HG02973 (cell line): ENCODE measurements at regions not wholly inside any gene's neighbourhood (a gene's known extent, or its start where the extent isn't known, plus 50 kb on each side); places are given as distances from the start of the nearest gene placed in this dataset.
"Not testable (repeated sequence)": the region's sequence is repeated elsewhere in the genome, so short reads cannot be mapped to it uniquely, and the experiment has no call there.

Experiments
- ATAC-seq: cut with Tn5 transposase; IDR thresholded peaks from one replicate; pipeline ENCODE4 v1.9.1; 2021; ENCODE audit warnings: moderate library complexity; ENCODE audit not compliant: unreplicated experiment

DNA sequence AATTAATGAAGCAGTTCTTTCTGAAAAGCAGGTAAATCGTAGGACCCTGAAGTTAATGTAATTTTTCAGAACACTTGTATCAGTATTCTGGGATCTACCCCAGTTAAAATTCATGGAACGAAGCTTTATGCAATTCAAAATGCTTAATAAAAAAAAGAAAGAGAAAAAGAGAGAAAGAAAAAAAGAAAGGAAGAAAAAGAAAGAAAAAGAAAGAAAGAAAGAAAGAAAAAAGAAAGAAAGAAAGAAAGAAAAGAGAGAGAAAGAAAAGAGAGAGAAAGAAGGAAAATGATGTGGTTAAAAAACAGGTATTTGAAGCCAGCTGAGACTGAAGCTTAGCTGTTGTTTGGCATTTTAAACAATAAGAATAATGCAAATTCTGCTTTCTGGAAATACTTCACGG is 427.4 kb upstream of the AKR1E2 start:
- no peak for ATAC-seq

DNA sequence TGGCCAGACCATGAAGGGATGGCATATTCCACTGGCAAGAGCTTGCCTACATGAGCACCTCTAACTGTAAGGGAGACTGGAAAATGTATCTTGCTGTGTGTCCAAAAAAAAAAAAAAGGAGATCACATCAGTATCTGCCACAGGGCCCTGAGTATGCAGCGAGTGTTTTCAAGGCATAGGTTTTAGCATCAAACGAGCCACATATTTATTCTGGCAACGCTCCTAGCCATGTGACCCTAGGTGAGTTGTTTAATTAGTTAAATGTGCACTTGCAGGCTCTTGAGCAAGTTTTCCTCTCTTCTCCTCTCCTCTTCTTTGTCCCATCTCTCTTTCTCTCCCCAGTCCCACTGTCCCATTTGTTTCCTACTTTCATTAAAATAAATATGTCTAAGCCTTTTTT is 428.7 kb upstream of the AKR1E2 start:
- ATAC-seq = no peak

GRCh38 chr10:4396401-4397283 is 429.4 kb upstream of the AKR1E2 start:
- ATAC-seq = no peak

- ATAC-seq = no peak
These were observed 430.3 kb upstream of the AKR1E2 start for GRCh38 chr10:4395731-4396130.

DNA sequence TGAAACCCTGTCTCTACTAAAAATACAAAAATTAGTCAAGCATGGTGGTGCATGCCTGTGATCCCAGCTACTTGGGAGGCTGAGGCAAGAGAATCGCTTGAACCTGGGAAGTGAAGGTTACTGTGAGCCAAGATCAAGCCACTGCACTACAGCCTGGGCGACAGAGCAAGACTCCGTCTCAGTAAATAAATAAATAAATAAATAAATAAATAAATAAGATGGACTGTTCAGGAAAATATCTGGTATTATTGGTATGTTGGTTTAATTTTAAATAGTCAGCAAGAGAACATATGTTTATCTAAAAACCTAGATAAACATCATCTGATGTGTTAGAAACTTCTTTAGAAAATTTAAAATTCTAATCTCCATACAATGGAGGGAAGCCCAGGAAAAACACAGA is 431.6 kb upstream of the AKR1E2 start:
- not testable (repeated sequence) for ATAC-seq

DNA sequence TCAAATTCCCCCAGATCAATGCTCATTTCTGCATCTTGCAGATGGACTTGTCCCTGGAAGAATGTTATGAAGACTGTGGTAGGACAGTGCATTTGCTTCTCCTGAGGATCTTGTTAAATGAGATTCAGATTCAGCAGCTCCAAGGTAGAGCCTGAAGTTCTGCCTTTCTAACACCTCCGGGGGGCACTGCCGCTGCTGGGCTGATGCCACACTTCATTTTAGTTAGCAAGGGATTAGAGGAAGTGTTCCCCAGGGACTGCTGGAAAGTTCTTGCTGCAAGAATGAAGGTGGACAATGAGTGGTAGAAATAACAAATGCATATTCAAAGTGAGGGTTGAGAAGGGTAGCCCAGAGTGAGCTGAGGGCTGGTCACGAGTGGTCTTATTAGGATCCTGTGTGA is 434.3 kb upstream of the AKR1E2 start:
- no peak for ATAC-seq

GRCh38 chr10:4390219-4390618 is 435.8 kb upstream of the AKR1E2 start:
- ATAC-seq = no peak

DNA sequence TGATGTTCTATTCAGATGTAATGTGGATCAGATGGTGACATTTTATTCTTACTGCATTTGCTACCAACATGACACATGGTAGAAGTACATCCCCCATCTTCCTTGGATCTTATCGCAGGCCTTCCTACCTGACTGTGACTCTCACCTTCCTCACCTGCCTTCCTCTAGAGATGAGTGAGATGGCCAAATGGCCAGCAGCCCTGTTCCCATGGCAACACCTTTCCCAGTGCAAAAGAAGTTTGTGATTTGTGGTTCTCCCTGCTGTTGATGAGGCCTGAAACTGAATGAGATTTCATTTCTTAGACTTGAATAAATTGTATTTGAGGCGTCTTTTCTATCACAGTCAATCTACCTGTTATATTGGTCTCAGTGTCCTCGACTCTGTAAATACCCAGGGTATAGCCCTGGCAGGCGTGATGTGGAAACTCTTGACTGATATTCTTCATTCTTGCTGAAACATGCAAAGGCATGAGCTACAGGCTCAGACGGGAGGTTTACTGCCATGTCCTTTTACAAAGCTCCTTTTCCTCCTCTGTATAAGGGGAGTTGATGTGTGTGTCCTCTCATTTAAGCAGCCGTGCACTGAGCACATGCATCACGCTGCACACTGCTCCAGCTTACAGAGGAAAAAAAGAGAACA is 440.7 kb upstream of the AKR1E2 start:
- no peak for ATAC-seq

DNA sequence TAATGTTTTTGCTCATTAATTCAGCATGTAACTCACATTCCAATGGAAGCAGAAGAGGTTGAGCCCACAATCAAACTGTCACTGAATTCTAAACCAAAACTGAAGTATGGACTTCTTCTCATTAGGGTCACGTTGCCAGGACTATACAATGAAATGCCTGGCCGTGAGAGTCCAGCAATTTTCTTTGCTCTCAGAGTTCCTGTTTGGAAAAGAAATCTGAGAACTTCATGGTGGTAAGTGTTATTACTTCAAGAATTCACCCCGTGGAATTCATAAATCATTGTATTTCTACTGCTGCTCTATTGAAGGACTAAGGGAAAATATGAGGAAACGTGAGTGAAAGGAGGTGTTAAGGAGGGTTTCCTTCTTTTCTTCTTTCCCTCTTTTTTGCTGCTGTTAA is 441.8 kb upstream of the AKR1E2 start:
- ATAC-seq = no peak

DNA sequence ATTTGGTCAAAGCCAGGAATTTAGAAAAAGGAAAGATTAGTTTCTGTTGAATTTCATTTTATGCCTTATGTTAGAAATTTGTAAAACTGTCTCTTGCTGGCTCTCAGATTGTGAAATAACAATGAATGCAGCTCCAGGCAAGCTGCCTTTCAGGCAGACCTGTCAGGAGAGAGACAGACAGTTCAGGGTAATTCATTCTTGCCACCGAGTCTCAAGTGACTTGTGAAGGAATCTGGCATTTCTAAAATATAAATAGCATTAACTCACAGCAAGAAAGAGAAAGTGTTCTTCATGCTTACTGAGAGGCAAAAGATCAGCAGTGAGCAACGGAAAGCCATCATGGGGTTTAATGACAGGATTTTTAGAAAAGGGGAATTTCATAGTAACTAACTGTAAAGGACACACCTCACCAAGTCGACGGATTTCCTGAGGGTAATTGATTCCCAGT is 442.3 kb upstream of the AKR1E2 start:
- no peak for ATAC-seq

DNA sequence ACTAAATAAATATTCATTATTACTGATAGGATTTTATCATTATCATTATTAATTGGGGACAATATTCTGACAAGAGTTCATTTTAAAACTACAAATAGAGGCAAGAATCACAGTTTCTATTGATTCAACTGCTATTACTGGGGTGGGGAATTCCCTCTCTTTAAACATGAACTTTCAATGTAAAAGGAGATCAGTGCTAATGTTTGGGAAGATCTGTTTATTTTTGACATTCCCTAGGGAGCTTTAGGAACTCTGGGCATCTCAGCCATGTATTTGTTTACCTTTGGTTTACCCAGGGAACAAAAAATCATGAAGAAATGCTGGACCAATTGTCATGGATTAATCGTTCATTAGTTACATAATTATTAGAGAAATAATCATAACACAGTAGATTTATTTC is 443.2 kb upstream of the AKR1E2 start:
- ATAC-seq = no peak

- no peak for ATAC-seq
These were observed 452.4 kb upstream of the AKR1E2 start for GRCh38 chr10:4373612-4374011.

DNA sequence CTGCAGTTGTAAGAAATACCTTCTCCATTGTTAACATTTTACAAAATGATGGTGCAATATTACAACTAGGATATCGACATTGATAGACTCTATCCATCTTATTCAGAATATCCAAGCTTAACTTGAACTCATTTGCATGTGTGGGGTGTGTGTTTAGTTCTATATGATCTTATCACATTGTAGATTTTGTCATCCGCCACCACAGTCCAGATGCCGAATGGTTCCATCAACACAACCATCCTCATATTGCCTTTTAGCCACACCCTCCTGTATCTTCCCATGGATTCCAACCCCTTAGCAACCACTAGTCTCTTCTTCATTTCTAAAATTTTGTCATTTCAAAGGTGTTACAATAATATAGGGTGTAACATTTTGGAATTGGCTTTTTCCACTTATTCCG is 452.9 kb upstream of the AKR1E2 start:
- no peak for ATAC-seq

GRCh38 chr10:4372601-4373000 is 453.4 kb upstream of the AKR1E2 start:
- no peak for ATAC-seq

- no peak for ATAC-seq
These were observed 454.2 kb upstream of the AKR1E2 start for GRCh38 chr10:4371691-4372295.

DNA sequence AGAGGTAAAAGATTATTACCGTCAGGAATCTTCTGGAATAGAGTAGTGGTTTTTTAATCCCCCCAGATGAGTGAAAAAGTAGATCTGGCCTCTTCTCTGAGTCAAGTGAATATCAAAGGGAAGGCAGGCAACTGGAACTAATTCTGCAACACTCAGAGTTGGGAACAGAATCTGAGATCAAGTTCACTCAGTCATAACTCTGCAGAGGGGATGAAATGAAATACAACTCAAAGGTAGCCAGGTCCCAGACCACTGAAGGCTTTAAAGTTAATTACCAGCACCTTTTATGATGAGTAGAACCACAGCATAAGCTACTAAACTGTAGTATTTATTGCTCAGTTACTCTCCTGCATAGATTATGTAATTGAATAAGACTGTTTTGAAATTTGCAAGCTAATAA is 455.6 kb upstream of the AKR1E2 start:
- no peak for ATAC-seq

DNA sequence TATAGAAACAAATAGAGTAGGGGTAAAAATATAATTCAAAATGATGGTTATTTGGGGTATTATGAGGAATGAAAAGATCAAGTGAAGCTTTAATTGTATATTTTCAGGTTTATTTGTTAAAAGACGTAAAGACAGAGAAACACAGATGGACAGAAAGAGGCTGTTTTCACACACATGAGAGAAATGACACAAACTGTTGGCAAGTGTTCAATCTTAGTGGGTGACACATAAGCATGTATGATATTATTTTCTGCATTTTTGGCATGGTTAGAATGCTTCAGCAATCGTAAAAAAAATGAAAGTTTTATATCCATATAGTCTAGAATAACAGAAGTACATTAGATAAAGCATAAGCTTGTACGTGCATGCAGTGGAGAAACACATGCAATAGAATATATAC is 464.4 kb upstream of the AKR1E2 start:
- no peak for ATAC-seq

DNA sequence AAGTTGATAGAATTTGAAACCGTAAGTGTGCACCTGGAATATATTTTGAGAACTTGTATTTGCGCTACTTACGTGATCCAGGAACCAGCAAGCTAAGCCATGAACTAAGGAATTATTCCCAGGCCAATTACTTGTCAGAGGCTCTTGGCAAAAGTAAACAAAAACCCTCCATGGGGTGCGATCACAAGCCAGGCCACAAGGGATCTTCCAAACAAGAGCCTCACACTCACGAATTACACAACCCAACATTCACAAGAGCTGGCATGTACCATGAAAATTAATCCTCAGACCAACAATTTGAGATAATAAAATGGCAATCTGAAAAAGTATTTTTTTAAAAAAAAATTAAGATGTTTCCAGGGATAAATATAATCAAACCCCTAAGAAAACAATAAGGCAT is 467.0 kb upstream of the AKR1E2 start:
- ATAC-seq = no peak

DNA sequence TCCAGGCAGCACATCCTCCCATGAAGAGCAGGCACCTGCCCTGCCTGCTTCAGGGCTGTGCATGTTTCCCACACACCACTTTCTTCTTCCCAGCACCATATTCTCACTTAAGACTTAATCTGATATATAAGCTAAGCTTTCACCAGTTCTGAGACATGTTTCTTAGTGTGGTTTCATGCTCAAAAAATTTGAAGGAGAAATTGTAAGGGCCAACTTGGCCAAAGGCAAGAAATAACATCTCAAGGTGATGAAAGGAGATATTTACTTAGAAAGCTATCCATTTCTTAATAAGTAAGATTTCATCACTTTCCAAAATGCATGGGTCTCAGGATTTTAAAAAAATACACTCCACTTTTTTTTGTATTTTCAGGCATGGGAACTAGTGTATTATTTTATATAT is 468.1 kb upstream of the AKR1E2 start:
- no peak for ATAC-seq

DNA sequence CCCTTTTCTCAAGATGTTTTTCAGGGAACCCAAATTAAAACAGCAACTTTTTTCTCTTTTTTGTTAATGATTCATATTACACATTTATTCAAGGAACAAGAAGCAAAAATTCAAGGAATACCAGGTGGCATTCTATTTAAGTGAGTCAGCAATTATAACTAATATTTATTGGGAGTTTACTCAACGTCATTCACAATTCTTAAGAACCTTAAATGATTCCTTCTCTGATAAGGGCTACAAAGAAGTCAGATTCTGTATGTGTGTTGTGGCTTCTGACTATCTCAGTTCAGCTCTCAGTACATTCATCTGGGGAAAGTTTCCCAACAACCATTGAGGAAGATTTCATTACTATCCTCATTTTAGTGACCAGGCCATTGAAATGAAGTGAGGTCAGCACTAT is 470.7 kb upstream of the AKR1E2 start:
- ATAC-seq = no peak

DNA sequence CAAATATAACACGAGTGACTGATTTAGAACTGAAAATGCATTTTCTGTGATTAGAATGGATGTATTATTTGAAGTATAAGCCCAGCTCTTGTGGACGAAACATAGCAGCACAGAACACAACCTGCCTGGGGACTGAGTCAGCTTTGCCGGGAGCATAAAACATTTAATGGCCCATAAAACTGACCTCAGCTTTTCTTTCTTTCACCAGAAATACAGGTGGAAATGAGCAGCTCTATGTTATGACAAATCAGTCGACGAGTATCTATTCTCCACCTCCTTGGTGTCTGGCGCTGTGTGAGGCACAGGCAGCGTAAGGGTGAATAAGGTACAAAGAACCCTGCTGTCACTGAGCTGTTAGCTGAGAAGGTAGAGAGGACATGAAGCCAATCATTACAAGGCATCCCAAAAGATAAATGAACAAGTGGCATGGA is 471.6 kb upstream of the AKR1E2 start:
- ATAC-seq = no peak

- no peak for ATAC-seq
These were observed 472.0 kb upstream of the AKR1E2 start for GRCh38 chr10:4353964-4354363.
